Head of caudate nucleus (tissue), 42 donors: ENCODE measurements at regions not wholly inside any gene's neighbourhood (a gene's known extent, or its start where the extent isn't known, plus 50 kb on each side); places are given as distances from the start of the nearest gene placed in this dataset.

Source experiments
- DNase-seq, 42 donors: peaks; one replicate each; pipeline versions ENCODE4 v3.0.0 to v3.0.0-alpha.2; 2020 to 2021; ENCODE audit warnings: mixed read lengths in 7 of 42
- intact Hi-C: fragments of 100-400 bp; cut with DNase I; formaldehyde crosslinking; loops from one replicate; pipeline ENCODE4 v1.15.0; 2022

GRCh38 chr2:215780907-215781685, 232.3 kb downstream of the MREG start:
- DNase-seq = no peak
- intact Hi-C loops = no loop called here

- intact Hi-C loops = no loop called here
- no peak for DNase-seq
These were observed 233.0 kb downstream of the MREG start for GRCh38 chr2:215780313-215780712.

DNA sequence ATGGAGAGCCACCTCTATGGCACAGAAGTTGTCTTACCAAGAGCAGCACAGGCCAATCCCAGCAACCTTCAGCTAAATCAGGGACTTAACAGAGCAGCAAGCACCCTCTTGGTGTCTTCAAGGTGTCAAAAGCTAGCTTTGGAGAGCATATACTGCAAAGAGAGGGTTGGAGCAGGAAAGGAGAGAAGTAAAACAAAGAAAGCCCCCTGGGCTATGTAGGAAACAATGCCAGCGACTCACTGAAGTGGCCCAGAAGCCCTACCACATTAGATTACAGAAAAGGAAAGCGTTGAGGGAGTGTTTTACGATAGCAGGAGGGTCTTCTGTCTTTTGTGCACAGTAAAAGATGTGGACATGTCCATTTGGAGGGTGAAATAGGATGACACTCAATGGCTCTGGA, 233.4 kb downstream of the MREG start:
- intact Hi-C loops = no loop called here
- DNase-seq = no peak

GRCh38 chr2:215777465-215778044, 235.8 kb downstream of the MREG start:
- intact Hi-C loops = no loop called here
- peak in 1 of 42 donors; percentile 27 for DNase-seq

GRCh38 chr2:215775106-215775505, 238.2 kb downstream of the MREG start:
- no peak for DNase-seq
- intact Hi-C loops = no loop called here

DNA sequence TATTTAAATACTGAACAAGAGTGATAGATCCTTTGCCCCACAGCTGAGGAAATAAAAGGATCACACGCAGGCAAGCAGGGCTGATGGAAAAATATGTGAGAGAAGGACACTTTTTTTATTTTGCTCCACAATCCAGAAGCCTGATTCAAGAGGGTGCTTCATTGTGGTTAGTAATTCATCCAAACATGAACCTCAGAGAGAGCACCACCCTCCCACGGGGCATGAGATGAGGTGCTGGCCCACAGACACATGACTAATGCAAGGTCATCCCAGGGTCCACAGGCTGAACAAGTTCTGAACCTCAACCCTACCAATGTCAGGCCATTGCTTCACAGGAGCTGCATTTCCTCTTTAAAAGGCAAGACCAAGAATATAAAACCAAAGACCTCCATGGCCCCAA, 239.6 kb downstream of the MREG start:
- no peak for DNase-seq
- intact Hi-C loops = no loop called here

DNA sequence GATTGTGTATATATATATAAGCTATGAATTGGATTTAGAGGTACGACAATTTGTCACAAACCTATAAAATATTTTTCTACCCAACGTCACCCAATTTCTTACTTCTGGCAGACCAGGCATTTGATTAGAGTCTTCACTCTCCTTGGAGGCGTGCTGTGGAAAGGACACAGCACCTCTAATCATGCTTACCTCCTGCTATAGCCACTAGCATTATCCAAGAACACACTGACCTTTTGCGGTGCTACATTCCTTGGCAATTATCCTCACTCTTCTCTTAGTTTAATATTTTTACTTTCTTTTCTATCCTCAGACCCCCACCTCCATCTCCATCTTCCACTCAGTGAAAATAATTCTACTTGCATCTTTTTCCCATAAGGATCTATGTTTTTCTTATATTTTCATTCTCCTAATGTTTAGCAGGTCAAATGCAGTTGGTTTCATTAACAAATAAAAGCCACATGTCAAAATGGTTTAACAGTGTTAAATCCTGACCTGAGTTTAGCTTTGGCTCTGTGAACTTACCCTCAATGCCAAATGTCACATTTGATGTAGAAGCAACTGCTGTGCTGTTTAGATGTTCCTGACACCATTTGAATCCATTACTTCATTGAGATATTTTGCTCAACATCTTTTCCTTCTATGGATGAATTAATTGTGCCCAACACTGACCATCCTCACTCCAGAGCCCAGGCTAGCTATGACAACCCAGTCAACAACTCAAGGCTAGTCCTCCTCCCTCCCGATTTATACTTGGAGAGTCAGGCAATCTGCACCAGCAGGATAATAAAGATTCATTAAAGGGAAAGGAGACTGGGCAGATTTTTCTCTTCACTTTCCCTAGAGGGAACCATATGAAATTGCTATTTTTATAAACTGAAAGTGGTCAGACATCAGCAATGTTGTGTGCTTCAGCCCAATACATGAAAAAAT, 240.5 kb downstream of the MREG start:
- intact Hi-C loops = no loop called here
- no peak for DNase-seq

GRCh38 chr2:215772003-215772402, 241.3 kb downstream of the MREG start:
- intact Hi-C loops = no loop called here
- no peak for DNase-seq

GRCh38 chr2:215771241-215771640, 242.1 kb downstream of the MREG start:
- intact Hi-C loops = no loop called here
- no peak for DNase-seq

- intact Hi-C loops = no loop called here
- no peak for DNase-seq
These were observed 242.7 kb downstream of the MREG start for GRCh38 chr2:215770668-215771067.

GRCh38 chr2:215769246-215769645, 244.1 kb downstream of the MREG start:
- intact Hi-C loops = no loop called here
- DNase-seq = no peak

DNA sequence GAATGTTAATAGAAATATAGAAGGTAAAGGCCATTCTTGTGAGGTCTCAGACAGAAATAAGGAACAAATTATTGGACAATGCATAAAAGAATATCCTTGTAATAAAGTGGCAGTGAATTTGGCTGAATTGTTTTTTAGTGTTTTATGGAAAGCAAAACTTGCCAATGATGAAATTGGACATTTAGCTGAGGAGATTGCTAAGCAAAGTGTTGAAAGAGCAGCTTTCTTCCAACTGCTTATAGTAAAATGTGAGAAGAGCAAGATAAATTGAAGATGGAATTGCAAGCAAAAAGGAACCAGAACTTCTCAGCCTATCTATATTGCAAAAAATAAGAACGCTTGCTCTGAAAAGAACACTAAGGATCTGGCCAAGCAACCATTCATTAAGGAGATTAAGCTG, 245.7 kb downstream of the MREG start:
- intact Hi-C loops = no loop called here
- no peak for DNase-seq

GRCh38 chr2:215765729-215766360, 247.5 kb downstream of the MREG start:
- intact Hi-C loops = no loop called here
- DNase-seq = no peak

DNA sequence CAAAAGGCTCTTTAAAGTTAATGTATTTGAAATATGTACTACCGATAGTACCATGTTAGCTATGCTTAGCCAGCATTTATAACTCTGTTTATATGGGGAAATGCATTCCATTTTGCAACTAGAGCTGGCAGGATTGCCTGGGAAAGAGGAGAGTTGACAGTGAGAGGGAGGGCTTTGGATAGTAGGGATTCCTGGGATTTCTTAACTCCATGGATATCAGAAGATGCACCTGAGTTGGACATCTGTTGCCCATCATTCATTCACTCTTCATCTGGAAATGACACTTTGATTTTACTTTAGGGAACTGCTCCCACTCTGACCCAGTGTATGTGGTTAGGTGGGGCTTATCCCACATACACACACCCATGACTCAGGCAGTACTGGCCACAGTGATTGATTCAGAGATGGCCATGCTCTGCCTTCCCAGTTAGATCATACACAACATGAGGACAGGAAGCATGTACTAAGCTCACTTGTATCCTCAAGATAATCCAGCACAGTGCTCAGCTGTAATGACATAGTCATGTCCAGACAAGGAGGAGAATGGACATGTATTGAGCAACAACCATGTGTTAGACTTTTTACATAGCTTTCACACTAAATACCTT, 248.8 kb downstream of the MREG start:
- intact Hi-C loops = no loop called here
- DNase-seq = no peak

DNA sequence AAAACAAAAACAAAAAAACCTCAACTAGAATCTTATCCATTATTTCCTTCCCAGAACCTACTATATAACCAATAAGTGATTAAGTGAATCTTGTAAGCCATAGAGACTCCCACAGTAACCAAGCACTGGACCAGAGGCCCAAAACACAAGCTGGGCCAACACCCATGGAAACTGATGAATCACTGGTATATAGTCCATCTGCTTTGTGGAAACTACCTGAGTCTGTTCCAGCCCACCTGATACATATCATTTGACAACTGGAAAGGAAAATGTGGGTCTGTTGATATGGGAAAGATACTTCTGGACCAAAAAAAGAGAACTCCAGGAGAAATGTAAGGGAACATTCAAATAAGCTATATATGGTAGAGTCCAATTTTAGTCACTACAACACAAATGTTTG, 252.8 kb downstream of the MREG start:
- intact Hi-C loops = no loop called here
- DNase-seq = no peak

DNA sequence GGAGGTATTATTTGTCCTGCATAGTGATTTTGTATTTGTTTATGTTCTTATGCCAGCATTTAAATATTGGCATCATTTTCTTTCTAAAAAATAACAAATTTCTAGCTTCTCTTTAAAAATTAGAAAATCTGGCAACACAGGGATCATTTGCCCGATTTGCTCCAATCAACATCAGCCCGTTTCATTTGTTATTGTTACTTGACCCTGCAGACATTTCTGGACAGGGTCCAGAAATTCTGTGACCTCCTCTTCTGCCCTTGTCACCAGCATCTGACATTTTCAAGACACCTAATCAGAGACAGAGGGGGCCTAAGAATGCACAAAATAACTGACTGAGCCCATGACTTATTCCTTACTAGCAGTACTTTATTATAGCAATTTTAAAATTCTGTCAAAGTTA, 253.3 kb downstream of the MREG start:
- intact Hi-C loops = no loop called here

GRCh38 chr2:215758691-215759090, 254.7 kb downstream of the MREG start:
- no peak for DNase-seq
- intact Hi-C loops = no loop called here

More for the DNA sequence above, 253.3 kb downstream of the MREG start:
- no peak for DNase-seq

- intact Hi-C loops = no loop called here
- no peak for DNase-seq
These were observed 257.0 kb downstream of the MREG start for GRCh38 chr2:215756346-215756730.

DNA sequence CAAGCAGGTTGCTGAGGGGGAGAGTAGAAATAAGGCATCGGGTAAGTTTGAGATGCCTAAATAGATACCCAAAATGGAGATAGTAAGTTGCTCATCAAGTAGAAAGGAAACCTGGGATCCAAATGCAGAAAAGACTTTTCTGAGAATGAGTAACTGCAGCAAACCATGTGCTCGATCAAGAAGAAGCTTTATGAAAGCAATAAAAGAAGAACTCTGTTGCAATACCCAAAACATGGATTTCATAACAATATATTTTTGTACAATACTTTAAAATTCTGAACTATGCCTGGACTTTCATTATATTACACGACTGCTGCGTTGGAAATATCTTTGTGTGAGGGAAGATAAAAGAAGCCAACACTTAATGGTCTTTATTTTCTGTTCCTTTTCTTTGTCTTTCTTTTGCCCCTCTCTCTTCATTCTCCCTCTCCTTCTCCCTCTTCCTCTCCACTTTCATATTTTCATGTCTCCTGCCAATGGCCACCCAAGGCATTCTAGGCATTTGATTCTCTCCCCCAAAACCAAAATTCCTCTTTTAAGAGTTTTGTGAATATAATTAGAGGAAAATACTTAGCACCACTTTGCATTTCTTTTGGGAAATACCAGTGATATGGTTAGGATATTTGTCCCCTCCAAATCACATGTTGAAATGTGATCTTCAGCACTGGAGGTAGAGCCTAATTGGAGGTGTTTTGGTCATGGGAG, 257.6 kb downstream of the MREG start:
- intact Hi-C loops = no loop called here
- no peak for DNase-seq
